GM18520 (cell line): ENCODE measurements at regions not wholly inside any gene's neighbourhood (a gene's known extent, or its start where the extent isn't known, plus 50 kb on each side); places are given as distances from the start of the nearest gene placed in this dataset.

Experiments used
- ATAC-seq: cut with Tn5 transposase; IDR thresholded peaks from one replicate; pipeline ENCODE4 v1.9.1; 2021; ENCODE audit not compliant: unreplicated experiment

DNA sequence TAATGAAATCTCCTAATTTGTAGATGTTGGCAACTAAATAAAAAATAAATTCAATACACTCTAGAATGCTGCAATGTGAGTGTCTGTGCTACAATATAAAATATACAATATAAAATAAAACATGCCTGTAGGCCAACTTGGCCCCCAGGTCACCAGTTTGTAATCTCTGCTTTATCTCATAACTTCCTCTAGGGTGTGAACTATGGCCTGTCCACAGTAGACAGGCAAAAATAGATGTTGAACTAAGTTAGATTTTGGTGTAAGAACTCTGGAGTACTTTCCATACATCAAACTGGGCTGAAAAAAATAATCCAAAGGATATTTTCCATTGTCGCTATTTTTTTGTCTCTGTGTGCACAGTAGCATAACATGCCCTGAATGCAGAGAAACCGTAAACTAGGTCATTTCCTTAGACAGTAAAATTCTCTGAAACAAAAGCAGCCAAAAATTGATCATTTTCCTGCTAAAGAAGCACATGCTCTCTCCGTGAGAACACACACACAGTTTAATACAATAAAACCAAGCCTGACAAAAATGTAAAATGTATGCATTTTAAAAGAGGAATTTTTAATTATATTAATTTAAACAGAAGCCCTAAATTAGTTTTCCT, 98.5 kb upstream of the ZFP64 start:
- no peak for ATAC-seq

DNA sequence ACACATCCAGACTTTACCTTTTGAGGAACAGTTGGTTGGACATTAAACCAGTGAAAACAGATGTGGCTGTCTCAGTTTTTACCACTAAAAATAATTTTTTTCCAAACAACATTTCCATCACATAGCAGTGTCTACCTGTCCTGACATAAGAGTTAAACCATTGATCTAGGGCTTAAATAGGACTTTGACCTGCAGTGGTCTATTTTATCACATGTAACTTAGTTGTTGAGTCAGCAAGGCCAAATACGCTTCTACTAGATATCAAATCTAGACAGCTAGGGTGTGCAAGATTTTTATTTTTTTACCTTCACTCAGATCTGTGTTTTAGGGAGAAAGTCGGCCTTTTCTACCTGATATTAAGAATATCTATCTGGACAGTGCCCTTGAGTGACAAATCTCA, 88.8 kb upstream of the ZFP64 start:
- ATAC-seq: no peak

DNA sequence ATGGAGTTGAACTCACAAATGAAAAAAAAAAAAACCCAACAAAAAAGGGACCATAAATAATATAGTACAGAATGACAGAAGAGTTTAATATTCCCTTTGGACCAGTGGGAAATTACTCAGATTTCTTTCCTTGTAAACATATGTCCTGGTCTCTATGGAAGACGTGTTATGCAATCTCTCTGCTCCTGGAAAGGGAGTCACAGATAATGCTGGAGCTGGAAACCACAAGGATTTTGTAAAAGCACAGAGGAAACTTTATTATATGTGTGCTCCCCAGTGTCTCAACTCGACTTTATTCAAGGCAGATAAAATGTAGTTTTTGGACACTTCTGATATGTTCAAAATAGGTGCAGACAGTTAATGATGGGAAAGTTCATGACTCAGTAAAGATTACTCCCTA, 88.1 kb upstream of the ZFP64 start:
- ATAC-seq: no peak

GRCh38 chr20:52275181-52275691, 83.7 kb upstream of the ZFP64 start:
- no peak for ATAC-seq

GRCh38 chr20:52270696-52271095, 79.1 kb upstream of the ZFP64 start:
- ATAC-seq: no peak

DNA sequence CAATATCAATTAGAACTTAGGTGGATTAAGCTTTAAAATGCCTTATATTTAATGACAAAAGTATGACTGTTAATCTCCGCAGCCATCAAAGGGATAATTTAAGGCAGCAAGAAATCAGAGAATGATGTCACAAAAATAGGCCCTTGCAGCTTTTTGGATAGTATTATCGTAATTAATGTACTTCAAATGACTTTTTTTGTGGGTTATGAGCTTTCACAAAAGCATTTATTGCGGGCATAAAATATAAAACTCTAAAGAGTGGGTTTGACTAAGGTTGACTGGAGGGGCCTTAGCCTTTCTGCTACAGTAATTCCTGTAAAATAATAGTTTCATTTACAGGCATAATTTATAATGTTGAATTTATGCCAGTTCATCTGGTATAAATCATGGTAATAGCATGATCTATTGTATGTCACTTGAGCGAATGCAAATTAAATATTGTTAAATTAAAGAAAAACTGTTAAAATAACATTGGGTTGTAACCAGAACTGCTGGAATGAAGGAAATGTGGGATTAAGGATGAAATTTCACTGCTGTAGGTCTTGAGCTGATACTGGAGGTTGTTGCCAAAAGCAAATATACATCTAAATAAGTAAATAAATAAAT, 78.5 kb upstream of the ZFP64 start:
- ATAC-seq: no peak

- ATAC-seq: no peak
Measured at GRCh38 chr20:52269321-52269720, 77.7 kb upstream of the ZFP64 start.

DNA sequence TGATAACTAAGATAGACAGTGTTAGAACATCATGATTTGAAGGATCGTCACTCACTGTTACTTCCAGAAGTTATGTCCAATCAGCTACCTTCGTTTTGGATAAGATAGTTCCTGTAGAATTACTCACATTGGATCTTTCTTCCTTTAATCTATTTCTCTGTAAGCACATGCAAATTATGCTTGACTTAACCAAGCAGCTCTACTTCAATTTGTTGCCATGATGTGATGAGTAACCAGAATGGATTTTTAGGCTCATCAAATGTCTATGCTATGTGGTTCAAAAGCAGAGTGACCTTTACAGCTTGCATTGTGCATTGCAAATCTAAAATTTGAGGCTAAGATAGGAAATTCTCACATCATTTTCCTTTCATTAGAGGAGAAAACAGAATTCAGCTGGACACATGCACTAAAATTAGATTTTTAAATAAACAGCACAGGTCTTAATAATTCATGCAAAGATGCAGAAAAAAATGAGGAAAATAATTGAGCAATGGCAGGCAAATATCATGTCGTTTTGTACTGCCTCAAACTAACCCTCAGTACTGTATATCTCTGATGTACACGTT, 76.7 kb upstream of the ZFP64 start:
- ATAC-seq: no peak

DNA sequence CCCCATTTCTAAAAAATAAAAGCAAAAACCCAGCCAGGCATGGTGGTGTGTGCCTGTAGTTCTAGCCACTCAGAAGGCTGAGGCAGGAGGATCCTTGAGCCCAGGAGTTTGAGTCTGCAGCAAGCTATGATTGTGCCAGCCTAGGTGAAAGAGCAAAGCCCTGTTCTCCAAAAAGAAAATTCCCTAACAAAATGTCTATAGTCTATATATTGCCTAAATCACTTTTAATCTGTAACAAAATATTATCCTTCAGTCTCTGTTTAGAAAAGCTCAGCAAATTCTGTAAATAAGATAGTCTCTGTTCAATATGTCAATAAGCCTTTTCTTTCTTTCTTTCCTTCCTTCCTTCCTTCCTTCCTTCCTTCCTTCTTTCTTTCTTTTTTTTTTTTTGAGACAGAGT, 75.8 kb upstream of the ZFP64 start:
- no peak for ATAC-seq

- ATAC-seq: no peak
Measured at GRCh38 chr20:52263757-52264156, 72.2 kb upstream of the ZFP64 start.

DNA sequence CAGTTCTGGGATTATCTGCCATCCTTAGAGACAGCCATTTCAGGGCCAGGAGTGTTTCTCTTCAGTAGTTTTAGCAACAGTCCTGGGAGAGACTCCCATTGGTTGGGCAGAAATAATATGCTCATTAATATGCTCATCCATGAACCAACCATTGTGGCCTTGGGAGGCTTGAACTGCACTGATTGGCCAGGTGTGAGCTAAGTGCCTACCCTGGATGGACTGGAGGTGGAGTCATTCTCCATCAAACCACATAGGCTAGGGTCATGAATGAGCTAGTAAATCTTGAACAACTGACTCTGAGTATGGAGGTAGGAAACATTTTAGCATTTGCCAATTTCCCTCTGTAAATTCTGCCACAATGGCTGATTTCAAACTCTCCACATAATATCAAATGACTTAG, 70.2 kb upstream of the ZFP64 start:
- no peak for ATAC-seq

DNA sequence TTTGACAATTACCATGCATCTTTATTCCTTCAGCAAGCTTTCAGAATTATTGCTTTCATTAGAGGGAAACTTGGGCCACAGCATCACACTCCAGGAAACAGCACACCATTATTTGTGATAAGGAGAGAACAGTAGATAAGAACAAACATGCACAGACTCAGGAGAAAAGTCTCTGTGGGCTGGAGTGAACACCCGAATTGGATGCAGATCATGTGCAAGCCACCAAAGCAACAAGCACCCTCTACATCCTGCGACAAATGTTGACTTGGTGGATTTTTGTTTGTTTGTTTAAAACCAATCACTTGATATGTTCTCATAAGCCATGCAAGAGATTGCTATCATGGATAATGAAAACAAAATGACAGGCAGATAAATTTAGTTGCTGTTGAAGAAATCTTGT, 67.7 kb upstream of the ZFP64 start:
- no peak for ATAC-seq

- no peak for ATAC-seq
Measured at GRCh38 chr20:52256454-52256853, 64.9 kb upstream of the ZFP64 start.

GRCh38 chr20:52252664-52253063, 61.1 kb upstream of the ZFP64 start:
- no peak for ATAC-seq

DNA sequence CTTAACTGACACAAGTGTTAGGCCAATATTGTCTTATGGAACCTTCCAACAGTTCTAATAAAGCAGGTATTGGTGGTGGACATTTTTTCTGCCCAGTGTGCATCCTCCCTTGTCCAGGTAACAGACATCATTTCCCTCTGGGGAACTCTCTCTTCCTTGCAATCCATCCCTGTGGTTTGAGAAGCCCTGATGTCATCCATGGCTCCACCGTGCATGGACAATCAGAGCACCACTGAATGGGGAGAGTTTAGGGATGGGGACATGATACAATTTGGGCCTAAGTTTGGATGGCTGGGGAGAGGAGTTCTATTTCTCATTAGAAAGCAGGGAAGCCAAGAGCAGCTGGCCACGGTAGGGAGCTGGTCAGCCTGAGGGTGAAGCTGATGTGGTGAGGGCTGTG, 60.2 kb upstream of the ZFP64 start:
- no peak for ATAC-seq

DNA sequence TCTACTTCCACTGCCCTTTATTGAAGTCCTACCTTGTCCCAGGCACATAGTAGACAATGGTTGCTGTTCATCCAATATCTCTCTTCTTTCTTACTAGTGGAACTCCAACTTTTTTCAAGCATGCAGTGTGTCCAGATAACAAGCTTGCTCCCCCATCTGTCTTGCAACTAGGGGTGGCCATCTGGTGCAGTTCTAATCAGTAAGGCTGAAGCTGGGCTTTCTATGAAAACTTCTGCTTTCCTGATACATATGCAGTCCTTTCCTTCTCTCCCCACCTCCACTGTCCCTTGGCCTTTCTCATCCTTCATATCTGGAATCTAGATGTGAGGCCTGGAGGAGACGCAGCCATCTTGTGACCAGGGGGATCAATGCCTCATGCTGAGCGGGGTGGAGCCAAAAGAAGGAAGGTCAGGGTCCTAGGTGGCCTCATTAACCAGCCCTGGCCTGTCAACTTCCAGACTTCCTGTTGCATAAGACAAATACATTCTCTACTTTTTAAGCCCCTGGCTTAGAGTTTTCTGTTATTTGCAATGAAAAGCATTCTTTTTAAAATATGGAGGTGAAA, 59.6 kb upstream of the ZFP64 start:
- no peak for ATAC-seq

- no peak for ATAC-seq
Measured at GRCh38 chr20:52247548-52247947, 56.0 kb upstream of the ZFP64 start.

- no peak for ATAC-seq
Measured at GRCh38 chr20:52246366-52246765, 54.8 kb upstream of the ZFP64 start.

GRCh38 chr20:52244702-52245101, 53.1 kb upstream of the ZFP64 start:
- no peak for ATAC-seq

- ATAC-seq: no peak
Measured at GRCh38 chr20:52242237-52243230, 51.0 kb upstream of the ZFP64 start.
